ENCODE measurements at regions not wholly inside any gene's neighbourhood (a gene's known extent, or its start where the extent isn't known, plus 50 kb on each side); places are given as distances from the start of the nearest gene placed in this dataset.

- no peaks in the 10 kb centered on the region for H3K4me1 Mint-ChIP-seq (ENCODE audit: low read depth)
- ATAC-seq = no peak
- H3K4me3 Mint-ChIP-seq = no peak overlapping the region
- H3K27me3 Mint-ChIP-seq (ENCODE audit: low read depth) = no peaks in the 10 kb centered on the region
- peaks cover 15% of the 10 kb centered on the region for H3K9me3 Mint-ChIP-seq
- DNase-seq = no peak
- no peaks in the 10 kb centered on the region for H3K36me3 Mint-ChIP-seq (ENCODE audit: insufficient read depth)
These were observed 672.1 kb downstream of the TBC1D22A start for GRCh38 chr22:47434336-47435203.

- no peaks in the 10 kb centered on the region for H3K36me3 Mint-ChIP-seq (ENCODE audit: insufficient read depth)
- no peak overlapping the region for H3K4me3 Mint-ChIP-seq
- no peaks in the 10 kb centered on the region for H3K27me3 Mint-ChIP-seq (ENCODE audit: low read depth)
- DNase-seq (no peak), ATAC-seq (no peak)
- no peaks in the 10 kb centered on the region for H3K4me1 Mint-ChIP-seq (ENCODE audit: low read depth)
- H3K9me3 Mint-ChIP-seq = peaks cover 19% of the 10 kb centered on the region
These were observed 671.2 kb downstream of the TBC1D22A start for GRCh38 chr22:47433627-47434026.

- Mint-ChIP-seq H3K36me3 (ENCODE audit: insufficient read depth) (no peaks in the 10 kb centered on the region), H3K4me1 (ENCODE audit: low read depth) (no peaks in the 10 kb centered on the region), H3K4me3 (no peak overlapping the region), H3K9me3 (peaks cover 19% of the 10 kb centered on the region), H3K27me3 (ENCODE audit: low read depth) (no peaks in the 10 kb centered on the region)
- DNase-seq = no peak
- no peak for ATAC-seq
These were observed 670.2 kb downstream of the TBC1D22A start for GRCh38 chr22:47432683-47433082.

GRCh38 chr22:47423861-47424820 lies 661.7 kb downstream of the TBC1D22A start:
- Mint-ChIP-seq H3K36me3 (ENCODE audit: insufficient read depth) (no peaks in the 10 kb centered on the region), H3K9me3 (peaks cover 4% of the 10 kb centered on the region), H3K4me3 (no peak overlapping the region), H3K4me1 (ENCODE audit: low read depth) (no peaks in the 10 kb centered on the region), H3K27me3 (ENCODE audit: low read depth) (peaks cover 33% of the 10 kb centered on the region)
- no peak for ATAC-seq
- DNase-seq = no peak

GRCh38 chr22:47423266-47423665 lies 660.8 kb downstream of the TBC1D22A start:
- ATAC-seq (no peak), DNase-seq (no peak)
- no peak overlapping the region for H3K4me3 Mint-ChIP-seq
- peaks cover 4% of the 10 kb centered on the region for H3K9me3 Mint-ChIP-seq
- peaks cover 33% of the 10 kb centered on the region for H3K27me3 Mint-ChIP-seq (ENCODE audit: low read depth)
- H3K4me1 Mint-ChIP-seq (ENCODE audit: low read depth) = no peaks in the 10 kb centered on the region
- H3K36me3 Mint-ChIP-seq (ENCODE audit: insufficient read depth) = no peaks in the 10 kb centered on the region

GRCh38 chr22:47422736-47423135 lies 660.3 kb downstream of the TBC1D22A start:
- no peak overlapping the region for H3K4me3 Mint-ChIP-seq

GRCh38 chr22:47421846-47422245 lies 659.4 kb downstream of the TBC1D22A start:
- Mint-ChIP-seq H3K9me3 (peaks cover 9% of the 10 kb centered on the region), H3K27me3 (ENCODE audit: low read depth) (peaks cover 33% of the 10 kb centered on the region), H3K36me3 (ENCODE audit: insufficient read depth) (no peaks in the 10 kb centered on the region), H3K4me1 (ENCODE audit: low read depth) (no peaks in the 10 kb centered on the region), H3K4me3 (no peak overlapping the region)
- ATAC-seq (no peak), DNase-seq (no peak)

More at GRCh38 chr22:47422736-47423135, 660.3 kb downstream of the TBC1D22A start:
- no peaks in the 10 kb centered on the region for H3K4me1 Mint-ChIP-seq (ENCODE audit: low read depth)
- H3K36me3 Mint-ChIP-seq (ENCODE audit: insufficient read depth) = no peaks in the 10 kb centered on the region
- ATAC-seq (no peak), DNase-seq (no peak)
- peaks cover 33% of the 10 kb centered on the region for H3K27me3 Mint-ChIP-seq (ENCODE audit: low read depth)
- peaks cover 4% of the 10 kb centered on the region for H3K9me3 Mint-ChIP-seq

GRCh38 chr22:47420211-47420610 lies 657.8 kb downstream of the TBC1D22A start:
- Mint-ChIP-seq H3K4me3 (no peak overlapping the region), H3K4me1 (ENCODE audit: low read depth) (no peaks in the 10 kb centered on the region), H3K36me3 (ENCODE audit: insufficient read depth) (no peaks in the 10 kb centered on the region), H3K27me3 (ENCODE audit: low read depth) (peaks cover 23% of the 10 kb centered on the region), H3K9me3 (peaks cover 13% of the 10 kb centered on the region)
- DNase-seq (no peak), ATAC-seq (no peak)

GRCh38 chr22:47419239-47419638 lies 656.8 kb downstream of the TBC1D22A start:
- no peaks in the 10 kb centered on the region for H3K4me1 Mint-ChIP-seq (ENCODE audit: low read depth)
- H3K4me3 Mint-ChIP-seq = no peak overlapping the region
- H3K9me3 Mint-ChIP-seq = peaks cover 13% of the 10 kb centered on the region
- H3K36me3 Mint-ChIP-seq (ENCODE audit: insufficient read depth) = no peaks in the 10 kb centered on the region
- DNase-seq (no peak), ATAC-seq (no peak)
- peaks cover 23% of the 10 kb centered on the region for H3K27me3 Mint-ChIP-seq (ENCODE audit: low read depth)

GRCh38 chr22:47417699-47418098 lies 655.2 kb downstream of the TBC1D22A start:
- no peaks in the 10 kb centered on the region for H3K4me1 Mint-ChIP-seq (ENCODE audit: low read depth)
- H3K9me3 Mint-ChIP-seq = peaks cover 10% of the 10 kb centered on the region
- DNase-seq (no peak), ATAC-seq (no peak)
- H3K36me3 Mint-ChIP-seq (ENCODE audit: insufficient read depth) = no peaks in the 10 kb centered on the region
- peaks cover 13% of the 10 kb centered on the region for H3K27me3 Mint-ChIP-seq (ENCODE audit: low read depth)
- no peak overlapping the region for H3K4me3 Mint-ChIP-seq

- no peak for DNase-seq
- no peaks in the 10 kb centered on the region for H3K9me3 Mint-ChIP-seq
- peaks cover 18% of the 10 kb centered on the region for H3K27me3 Mint-ChIP-seq (ENCODE audit: low read depth)
- no peak for ATAC-seq
- no peaks in the 10 kb centered on the region for H3K36me3 Mint-ChIP-seq (ENCODE audit: insufficient read depth)
- H3K4me1 Mint-ChIP-seq (ENCODE audit: low read depth) = no peaks in the 10 kb centered on the region
- no peak overlapping the region for H3K4me3 Mint-ChIP-seq
These were observed 648.6 kb downstream of the TBC1D22A start for GRCh38 chr22:47411006-47411405.

- no peaks in the 10 kb centered on the region for H3K9me3 Mint-ChIP-seq
- H3K4me3 Mint-ChIP-seq = no peak overlapping the region
- no peaks in the 10 kb centered on the region for H3K36me3 Mint-ChIP-seq (ENCODE audit: insufficient read depth)
- H3K4me1 Mint-ChIP-seq (ENCODE audit: low read depth) = no peaks in the 10 kb centered on the region
- ATAC-seq = no peak
- no peak for DNase-seq
- H3K27me3 Mint-ChIP-seq (ENCODE audit: low read depth) = peaks cover 20% of the 10 kb centered on the region
These were observed 647.3 kb downstream of the TBC1D22A start for GRCh38 chr22:47409539-47410275.

- DNase-seq = no peak
- H3K4me1 Mint-ChIP-seq (ENCODE audit: low read depth) = no peaks in the 10 kb centered on the region
- ATAC-seq = no peak
- no peaks in the 10 kb centered on the region for H3K36me3 Mint-ChIP-seq (ENCODE audit: insufficient read depth)
- no peaks in the 10 kb centered on the region for H3K9me3 Mint-ChIP-seq
- H3K4me3 Mint-ChIP-seq = no peak overlapping the region
- H3K27me3 Mint-ChIP-seq (ENCODE audit: low read depth) = peaks cover 20% of the 10 kb centered on the region
These were observed 646.0 kb downstream of the TBC1D22A start for GRCh38 chr22:47408409-47408808.

- Mint-ChIP-seq H3K36me3 (ENCODE audit: insufficient read depth) (no peaks in the 10 kb centered on the region), H3K9me3 (no peaks in the 10 kb centered on the region), H3K27me3 (ENCODE audit: low read depth) (peaks cover 20% of the 10 kb centered on the region), H3K4me1 (ENCODE audit: low read depth) (no peaks in the 10 kb centered on the region), H3K4me3 (no peak overlapping the region)
- DNase-seq (no peak), ATAC-seq (no peak)
These were observed 645.1 kb downstream of the TBC1D22A start for GRCh38 chr22:47407461-47408025.
